SK-N-SH treated with all-trans-retinoic acid at 6 μM for 48 hours (cell line): ENCODE measurements at regions not wholly inside any gene's neighbourhood (a gene's known extent, or its start where the extent isn't known, plus 50 kb on each side); places are given as distances from the start of the nearest gene placed in this dataset.

ENCODE experiments used
- ARNTL ChIP-seq: fragments of 450-650 bp; formaldehyde crosslinking; IDR thresholded peaks from 2 replicates; pipeline ENCODE4 v1.5.0; 2020; ENCODE audit warnings: low read depth, mild to moderate bottlenecking, moderate library complexity, borderline replicate concordance
- CSDC2 ChIP-seq: fragments of 250-450 bp; sonication (Bioruptor Pico); IDR thresholded peaks from 2 replicates; pipeline ENCODE4 v1.5.0; 2020; ENCODE audit warnings: mild to moderate bottlenecking, moderate library complexity
- GLIS3 ChIP-seq: fragments of 250-450 bp; sonication (Bioruptor Pico); IDR thresholded peaks from 2 replicates; pipeline ENCODE4 v1.5.0; 2020; ENCODE audit warnings: mild to moderate bottlenecking, moderate library complexity
- ISL1 ChIP-seq: fragments of 250-450 bp; sonication (Bioruptor Pico); IDR thresholded peaks from 2 replicates; pipeline ENCODE4 v2.1.2; 2022; ENCODE audit warnings: mild to moderate bottlenecking, moderate library complexity
- OSR1 ChIP-seq: fragments of 250-450 bp; sonication (Bioruptor Pico); IDR thresholded peaks from 2 replicates; pipeline ENCODE4 v1.8.0; 2022; ENCODE audit warnings: moderate library complexity, mild to moderate bottlenecking, inconsistent platforms
- PPARA ChIP-seq: fragments of 250-450 bp; sonication (Bioruptor Pico); IDR thresholded peaks from 2 replicates; pipeline ENCODE4 v1.5.0; 2020; ENCODE audit warnings: mild to moderate bottlenecking, borderline replicate concordance
- TCF4 ChIP-seq: fragments of 250-450 bp; sonication (Bioruptor Pico); IDR thresholded peaks from 2 replicates; pipeline ENCODE4 v1.8.0; 2021; ENCODE audit warnings: mild to moderate bottlenecking, moderate library complexity, borderline replicate concordance
- TOX ChIP-seq: fragments of 250-450 bp; sonication (Bioruptor Pico); IDR thresholded peaks from 2 replicates; pipeline ENCODE4 v1.8.0; 2021; ENCODE audit warnings: mild to moderate bottlenecking, moderate library complexity, borderline replicate concordance
- ZC3H10 ChIP-seq: fragments of 250-450 bp; sonication (Bioruptor Pico); IDR thresholded peaks from 2 replicates; pipeline ENCODE4 v1.5.1; 2021; ENCODE audit warnings: mild to moderate bottlenecking, moderate library complexity
- ZFP3 ChIP-seq: fragments of 250-450 bp; sonication (Bioruptor Pico); IDR thresholded peaks from 2 replicates; pipeline ENCODE4 v1.5.0; 2020; ENCODE audit warnings: mild to moderate bottlenecking, moderate library complexity
- TF ChIP-seq, protein P1 (sequence below): fragments of 250-450 bp; sonication (Bioruptor Pico); IDR thresholded peaks from 2 replicates; pipeline ENCODE4 v1.5.1; 2020; ENCODE audit warnings: low read depth, mild to moderate bottlenecking, moderate library complexity
- TF ChIP-seq, protein P2 (sequence below): fragments of 250-450 bp; sonication (Bioruptor Pico); IDR thresholded peaks from 2 replicates; pipeline ENCODE4 v1.8.0; 2020; ENCODE audit warnings: mild to moderate bottlenecking, moderate library complexity, borderline replicate concordance

DNA sequence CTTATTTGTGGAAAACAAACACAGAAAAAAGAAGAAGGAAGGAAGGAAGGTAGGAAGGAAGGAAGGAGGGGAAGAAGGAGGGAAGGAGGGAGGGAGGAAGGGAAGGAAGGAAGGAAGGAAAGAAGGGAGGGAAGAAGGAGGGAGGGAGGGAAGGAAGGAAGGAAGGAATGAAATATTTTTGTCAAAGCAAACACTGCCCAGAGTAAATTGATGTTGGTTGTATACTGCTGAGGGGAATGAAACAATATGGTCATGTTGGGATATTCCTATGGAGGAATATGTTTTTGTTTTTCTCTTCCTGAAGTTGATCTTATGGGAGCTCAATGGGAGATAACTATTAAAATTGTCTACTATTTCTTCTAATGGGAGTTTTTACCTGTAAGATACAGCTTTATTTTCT lies 717.5 kb upstream of the LRFN5 start:
- TF ChIP-seq ZFP3 (CRISPR knock-in tag): no peak
- TF ChIP-seq CSDC2 (CRISPR knock-in tag): no peak
- TF ChIP-seq TOX (CRISPR knock-in tag): no peak
- TF ChIP-seq, protein P1, sequence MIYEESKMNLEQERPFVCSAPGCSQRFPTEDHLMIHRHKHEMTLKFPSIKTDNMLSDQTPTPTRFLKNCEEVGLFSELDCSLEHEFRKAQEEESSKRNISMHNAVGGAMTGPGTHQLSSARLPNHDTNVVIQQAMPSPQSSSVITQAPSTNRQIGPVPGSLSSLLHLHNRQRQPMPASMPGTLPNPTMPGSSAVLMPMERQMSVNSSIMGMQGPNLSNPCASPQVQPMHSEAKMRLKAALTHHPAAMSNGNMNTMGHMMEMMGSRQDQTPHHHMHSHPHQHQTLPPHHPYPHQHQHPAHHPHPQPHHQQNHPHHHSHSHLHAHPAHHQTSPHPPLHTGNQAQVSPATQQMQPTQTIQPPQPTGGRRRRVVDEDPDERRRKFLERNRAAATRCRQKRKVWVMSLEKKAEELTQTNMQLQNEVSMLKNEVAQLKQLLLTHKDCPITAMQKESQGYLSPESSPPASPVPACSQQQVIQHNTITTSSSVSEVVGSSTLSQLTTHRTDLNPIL (CRISPR knock-in tag): no peak
- TF ChIP-seq PPARA (CRISPR knock-in tag): no peak
- no peak for TF ChIP-seq ISL1 (CRISPR knock-in tag)
- TF ChIP-seq TCF4 (CRISPR knock-in tag): no peak
- no peak for TF ChIP-seq OSR1 (CRISPR knock-in tag)
- TF ChIP-seq ARNTL (CRISPR knock-in tag): no peak
- TF ChIP-seq, protein P2, sequence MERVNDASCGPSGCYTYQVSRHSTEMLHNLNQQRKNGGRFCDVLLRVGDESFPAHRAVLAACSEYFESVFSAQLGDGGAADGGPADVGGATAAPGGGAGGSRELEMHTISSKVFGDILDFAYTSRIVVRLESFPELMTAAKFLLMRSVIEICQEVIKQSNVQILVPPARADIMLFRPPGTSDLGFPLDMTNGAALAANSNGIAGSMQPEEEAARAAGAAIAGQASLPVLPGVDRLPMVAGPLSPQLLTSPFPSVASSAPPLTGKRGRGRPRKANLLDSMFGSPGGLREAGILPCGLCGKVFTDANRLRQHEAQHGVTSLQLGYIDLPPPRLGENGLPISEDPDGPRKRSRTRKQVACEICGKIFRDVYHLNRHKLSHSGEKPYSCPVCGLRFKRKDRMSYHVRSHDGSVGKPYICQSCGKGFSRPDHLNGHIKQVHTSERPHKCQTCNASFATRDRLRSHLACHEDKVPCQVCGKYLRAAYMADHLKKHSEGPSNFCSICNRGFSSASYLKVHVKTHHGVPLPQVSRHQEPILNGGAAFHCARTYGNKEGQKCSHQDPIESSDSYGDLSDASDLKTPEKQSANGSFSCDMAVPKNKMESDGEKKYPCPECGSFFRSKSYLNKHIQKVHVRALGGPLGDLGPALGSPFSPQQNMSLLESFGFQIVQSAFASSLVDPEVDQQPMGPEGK (CRISPR knock-in tag): no peak
- TF ChIP-seq ZC3H10 (CRISPR knock-in tag): no peak
- no peak for TF ChIP-seq GLIS3
